ENCODE measurements at regions not wholly inside any gene's neighbourhood (a gene's known extent, or its start where the extent isn't known, plus 50 kb on each side); places are given as distances from the start of the nearest gene placed in this dataset.
"Not testable (repeated sequence)": the region's sequence is repeated elsewhere in the genome, so short reads cannot be mapped to it uniquely, and the experiment has no call there.

DNA sequence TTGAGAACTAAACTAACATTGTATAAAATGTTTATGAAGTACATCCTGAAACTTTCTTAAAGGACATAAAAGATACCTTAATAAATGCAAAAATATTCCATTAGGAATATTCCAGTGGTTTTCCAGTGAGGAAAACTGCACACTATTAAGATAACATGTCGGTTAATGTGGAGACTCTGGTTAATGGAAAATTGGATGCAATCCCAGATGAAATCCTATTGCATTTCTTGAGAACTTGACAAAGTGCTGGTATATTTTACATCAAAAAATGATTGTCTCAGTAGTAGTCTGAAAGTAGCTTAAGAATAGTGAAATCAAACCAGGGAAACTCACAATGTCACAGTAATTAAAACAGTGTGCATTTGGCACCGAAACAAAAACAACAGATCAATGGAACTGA, 202.5 kb upstream of the MON1B start:
- no peak for DNase-seq

DNA sequence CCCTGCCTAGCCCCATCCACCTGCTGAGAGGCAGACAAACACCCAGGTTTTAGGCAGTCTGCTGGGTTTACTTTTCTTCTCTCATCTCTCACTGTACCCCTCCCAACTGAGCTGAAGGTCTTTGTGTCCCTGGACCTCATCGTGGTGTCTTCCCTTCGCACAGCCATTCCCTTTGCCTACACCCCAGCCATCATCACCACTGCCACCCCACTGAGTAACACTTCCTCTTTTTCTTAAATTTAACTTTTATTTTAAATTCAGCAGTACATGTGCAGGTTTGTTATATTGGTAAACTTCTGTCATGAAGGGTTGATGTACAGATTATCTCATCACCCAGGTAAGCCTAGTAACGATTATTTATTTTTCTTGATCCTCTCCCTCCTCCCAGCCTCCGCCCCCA, 188.3 kb upstream of the MON1B start:
- no peak for DNase-seq

DNA sequence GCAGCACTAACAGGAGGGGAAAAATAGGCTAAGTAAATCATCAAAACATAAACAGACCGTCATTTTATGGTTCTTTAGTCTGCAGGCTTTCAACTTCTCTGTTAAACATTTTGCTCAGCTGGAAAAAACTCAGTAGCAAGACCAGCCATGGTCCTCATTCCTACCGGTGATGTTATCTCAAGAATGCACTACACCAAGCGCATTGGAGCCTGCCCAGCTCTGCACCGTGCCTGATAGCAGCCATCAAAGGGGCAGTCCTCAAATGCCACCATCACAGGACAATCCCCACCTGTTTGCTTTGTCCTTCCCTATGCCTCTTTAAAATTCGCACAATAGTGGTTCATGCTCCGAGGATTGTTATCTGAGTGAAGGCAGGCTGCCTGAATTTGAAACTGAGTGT, 181.5 kb upstream of the MON1B start:
- DNase-seq: no peak

DNA sequence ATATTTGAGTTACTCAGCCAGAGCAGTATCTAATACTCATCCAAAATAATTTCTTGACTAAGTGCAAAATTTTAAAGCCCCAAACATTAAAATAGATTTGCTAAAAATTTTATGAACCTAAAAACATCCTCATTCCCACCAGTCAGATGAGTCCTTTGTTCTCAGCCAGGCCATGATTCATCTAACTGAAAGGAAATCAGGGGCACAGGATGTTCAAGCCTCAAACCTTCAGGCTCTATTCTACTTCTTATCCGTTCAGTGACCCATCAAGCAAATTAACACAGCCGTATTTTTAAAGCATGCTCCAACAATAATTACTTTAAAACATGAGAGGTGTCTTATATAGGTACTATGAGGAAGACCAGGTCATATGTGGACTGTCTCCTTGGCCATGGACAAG, 176.5 kb upstream of the MON1B start:
- no peak for DNase-seq

DNA sequence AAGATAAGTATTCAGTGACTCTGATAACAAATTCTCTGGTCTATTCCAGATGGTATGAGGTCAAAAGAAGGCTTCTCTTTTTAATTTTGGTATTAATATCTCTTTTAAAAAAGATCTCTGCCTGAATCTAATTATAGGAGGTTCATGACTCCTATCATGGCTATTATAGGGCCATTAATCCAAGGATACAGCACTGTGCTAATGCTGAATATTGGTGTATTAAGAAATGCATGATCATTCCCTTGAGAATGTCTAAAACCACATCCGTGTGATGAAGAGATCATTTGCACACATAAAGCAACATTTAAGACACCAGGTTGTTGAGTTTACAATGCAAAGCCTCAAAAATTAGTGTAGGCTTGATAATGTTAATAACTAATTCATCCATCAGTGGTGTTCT, 160.4 kb upstream of the MON1B start:
- DNase-seq: no peak

DNA sequence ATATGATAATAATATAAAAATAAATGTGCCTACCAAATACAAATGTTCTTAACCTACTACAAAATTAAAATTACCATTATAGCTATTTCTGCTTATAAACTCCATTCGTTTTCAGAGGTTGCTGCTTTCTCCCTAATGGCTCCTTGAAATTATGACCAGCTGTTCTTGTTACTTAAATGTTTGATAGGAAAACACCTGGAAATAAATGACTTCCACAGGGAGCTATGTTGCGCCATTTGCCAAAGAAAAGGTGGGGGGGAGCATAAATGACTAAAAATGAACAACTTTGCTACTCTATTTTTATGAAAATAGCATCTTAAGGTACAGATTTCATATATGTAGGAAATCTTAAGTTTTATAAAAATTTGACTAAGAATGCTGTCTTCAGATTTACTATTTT, 157.5 kb upstream of the MON1B start:
- DNase-seq: no peak

DNA sequence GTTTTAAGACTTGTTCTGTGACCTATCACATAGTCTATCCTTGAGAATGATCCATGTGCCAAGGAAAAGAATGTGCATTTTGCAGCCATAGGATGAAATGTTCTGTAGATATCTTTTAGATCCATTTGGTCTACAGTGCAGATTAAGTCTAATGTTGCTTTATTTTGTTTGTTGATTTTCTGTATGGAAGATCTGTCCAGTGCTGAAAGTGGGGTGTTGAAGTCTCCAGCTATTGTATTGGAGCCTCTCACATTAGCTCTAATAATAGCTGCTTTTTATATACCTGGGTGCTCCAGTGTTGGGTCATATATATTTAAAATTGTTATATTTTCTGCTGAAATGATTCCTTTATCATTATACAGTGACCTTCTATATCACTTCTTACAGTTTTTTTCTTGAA, 155.6 kb upstream of the MON1B start:
- DNase-seq: no peak

DNA sequence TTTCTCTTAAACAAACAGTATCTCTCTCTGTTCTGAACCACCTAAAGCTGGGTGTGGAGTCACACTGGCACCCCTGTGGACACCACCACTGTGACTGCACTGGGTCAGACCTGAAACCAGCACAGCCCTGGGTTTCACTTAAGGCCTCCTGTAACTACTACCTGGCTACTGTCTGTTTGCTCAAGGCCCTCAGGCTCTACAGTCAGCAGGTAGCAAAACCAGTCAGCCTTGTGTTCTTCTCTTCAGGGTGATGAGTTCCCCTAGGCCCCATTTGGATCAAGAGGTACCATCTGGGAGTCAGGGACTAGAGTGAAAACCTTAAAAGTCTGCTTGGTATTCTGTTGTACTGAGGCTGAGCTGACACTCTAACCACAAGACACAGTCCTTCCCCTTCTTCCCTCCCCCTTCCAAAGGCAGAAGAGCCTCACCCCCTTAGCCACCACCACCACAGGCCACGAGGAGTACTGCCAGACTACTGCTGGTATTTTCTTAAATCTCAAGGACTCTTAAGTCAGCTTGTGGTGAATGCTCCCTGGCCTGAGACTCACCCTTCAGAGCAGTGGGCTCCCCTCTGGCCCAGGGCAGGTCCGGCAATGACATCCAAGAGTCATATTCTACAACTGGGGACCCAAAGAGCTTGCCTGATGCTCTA, 153.2 kb upstream of the MON1B start:
- no peak for DNase-seq

DNA sequence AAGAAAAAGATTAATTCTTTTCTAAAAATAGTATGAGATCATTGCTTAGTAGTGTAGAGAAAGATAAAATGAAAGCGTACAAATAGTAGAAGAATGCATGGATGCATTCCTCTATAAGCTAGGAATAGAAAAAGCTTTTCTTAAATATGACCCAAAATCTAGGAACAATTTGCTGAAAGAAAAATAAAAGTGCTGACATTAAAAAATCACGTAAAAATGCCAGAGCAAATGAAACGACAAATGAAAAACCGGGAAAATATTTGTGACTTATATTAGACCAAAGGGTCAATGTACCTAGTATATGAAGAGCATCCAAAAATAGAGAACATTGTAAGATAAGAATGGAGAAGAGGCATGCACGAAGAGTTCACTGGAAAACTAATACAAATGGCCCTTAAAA, 149.5 kb upstream of the MON1B start:
- no peak for DNase-seq

DNA sequence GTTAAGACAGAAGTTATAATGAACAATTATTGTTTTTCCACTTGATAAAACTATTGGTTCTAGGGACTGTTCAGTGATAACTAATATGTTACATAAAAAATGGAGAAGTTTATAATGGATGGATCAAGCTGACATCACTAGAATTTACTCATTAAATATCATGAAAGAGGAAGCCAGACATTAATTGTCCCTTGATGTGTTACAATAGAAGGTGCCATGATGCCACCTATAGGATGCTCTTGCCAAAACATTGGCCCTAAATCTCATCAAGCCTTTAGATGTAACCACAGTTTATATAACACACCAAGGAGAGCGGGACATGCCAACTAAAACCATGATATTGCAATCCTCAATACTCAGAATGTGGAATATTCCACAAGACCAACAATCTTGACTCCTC, 147.9 kb upstream of the MON1B start:
- peak; percentile 2 to 4 for DNase-seq

DNA sequence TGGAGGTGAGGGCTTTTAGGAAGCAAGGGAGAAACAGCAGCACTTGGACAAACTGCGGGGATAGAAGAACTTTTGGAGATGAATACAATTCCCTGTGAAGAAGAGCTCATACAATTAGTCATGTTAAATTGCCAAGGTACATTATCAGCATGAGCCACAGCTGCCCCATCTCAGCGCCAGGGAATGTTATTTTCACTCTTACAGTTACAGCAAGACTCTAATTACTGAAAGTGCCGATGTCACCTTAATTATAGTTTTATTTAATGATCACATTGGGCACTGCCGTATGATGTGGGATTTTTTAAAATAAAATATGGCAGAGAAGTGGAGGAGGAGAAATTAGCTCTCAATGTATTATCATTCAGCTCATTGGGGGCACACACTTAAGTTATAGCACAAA, 144.8 kb upstream of the MON1B start:
- DNase-seq: no peak

DNA sequence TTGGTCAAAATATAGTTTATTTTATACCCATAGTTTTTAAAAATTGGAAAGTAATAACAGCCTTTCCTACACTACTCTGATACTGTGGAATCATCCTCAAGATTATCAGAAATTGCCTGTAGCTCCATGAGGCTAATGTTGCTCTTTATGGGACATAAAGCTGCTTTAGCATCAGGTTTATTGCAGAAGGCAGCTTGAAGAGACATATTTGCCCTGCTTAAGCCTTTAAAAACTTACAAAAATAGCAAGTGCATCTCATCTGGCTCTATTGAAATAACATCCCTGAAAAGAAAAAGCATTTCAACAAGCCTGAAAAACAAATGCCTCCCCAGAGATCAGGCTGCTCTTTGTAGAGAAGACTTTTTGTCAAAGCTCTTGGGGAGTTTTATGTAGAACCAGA, 142.9 kb upstream of the MON1B start:
- DNase-seq: no peak

DNA sequence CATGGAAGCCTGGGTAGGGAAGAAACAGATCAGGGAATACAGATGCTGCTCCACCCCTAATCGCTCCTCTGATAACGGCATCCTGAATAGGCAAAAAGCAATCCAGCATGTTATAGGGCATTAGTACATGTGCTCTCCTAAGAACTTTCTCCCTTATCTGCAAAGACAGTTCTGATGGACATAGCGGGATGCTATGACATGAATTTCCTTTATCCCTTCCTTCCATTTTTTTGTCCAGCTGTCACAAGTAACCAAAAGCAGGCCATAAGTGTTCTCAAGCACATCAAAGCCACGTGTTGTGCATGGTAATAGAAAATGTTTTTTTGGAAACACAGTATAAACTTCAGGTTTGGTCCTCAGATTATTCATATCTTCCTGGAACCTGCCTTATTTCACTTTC, 141.4 kb upstream of the MON1B start:
- DNase-seq: no peak

DNA sequence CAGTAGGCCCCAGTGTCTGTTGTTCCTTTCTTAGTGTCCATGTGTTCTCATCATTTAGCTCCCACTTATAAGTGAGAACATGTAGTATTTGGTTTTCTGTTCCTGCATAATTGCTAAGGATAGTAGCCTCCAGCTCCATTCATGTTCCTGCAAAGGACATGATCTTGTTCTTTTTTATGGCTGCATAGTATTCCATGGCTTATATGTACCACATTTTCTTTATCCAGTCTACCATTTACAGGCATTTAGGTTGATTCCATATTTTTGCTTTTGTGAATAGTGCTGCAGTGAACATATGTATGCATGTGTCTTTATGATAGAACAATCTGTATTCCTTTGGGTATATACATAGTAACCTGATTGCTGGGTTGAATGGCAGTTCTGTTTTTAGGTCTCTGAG, 134.4 kb upstream of the MON1B start:
- DNase-seq: not testable (repeated sequence)

DNA sequence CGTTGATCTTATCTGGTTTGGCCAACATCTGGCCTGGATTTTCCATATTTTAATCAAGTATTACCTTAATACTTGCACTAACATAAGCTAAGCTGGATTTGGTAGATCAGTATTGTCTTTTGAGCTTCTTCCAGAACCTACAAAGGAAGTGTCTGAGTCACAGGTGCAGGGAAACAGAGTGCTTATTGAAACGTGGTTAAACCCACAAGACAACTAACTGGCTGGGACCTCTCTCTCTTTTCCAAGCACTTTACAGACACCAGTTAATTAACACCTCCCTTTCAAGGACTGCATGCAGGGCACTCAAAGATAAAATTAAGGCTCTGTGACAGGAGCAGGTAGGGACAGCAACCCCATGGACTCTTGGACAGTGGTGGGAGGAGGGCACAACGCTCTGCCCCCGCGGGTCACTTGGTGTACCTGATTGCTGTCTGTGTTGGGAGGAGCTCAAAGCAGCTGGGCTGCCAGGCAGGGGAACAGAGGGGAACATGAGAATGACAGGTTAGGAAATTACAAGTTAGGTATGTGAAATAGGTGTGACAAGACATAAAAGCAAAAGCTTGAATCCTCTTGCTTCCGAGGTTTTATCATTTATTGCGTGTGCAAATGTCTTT, 133.7 kb upstream of the MON1B start:
- no peak for DNase-seq

DNA sequence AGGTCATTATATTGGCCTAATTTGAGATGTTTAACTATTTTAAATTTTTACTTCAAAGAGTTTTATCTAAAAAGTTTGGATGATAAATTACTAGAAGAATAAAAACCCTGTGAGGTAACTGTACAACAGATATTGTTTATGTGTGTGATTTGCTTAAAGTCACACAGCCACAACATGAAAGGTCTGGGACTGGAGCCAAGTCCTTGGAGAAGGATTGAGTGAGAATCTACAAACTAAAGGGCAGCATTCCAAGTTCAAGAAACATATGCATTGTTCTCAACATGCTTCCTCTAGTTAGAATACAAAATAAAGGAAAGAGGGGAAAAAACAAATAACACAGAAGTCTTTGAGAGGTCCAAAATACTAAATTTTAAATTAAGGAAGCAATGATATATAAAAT, 131.5 kb upstream of the MON1B start:
- no peak for DNase-seq

DNA sequence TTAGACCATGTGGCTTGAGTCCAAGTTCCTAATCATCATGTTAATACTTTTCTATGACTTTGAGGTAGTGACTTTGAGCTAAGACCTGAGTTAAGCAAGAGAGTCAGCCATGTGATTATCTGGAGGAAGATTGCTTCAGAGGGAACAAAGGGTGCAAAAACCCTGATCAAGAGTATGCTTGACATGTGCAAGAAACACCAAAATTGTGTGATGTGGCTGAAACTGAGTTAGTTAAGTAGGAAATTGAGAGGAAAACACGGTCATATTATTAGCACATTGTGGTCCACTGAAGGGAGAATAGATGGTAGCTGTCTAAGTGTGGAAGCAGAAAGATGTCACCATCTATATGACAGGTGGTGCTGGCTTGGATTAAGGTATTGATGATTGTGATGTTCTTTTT, 130.4 kb upstream of the MON1B start:
- no peak for DNase-seq

DNA sequence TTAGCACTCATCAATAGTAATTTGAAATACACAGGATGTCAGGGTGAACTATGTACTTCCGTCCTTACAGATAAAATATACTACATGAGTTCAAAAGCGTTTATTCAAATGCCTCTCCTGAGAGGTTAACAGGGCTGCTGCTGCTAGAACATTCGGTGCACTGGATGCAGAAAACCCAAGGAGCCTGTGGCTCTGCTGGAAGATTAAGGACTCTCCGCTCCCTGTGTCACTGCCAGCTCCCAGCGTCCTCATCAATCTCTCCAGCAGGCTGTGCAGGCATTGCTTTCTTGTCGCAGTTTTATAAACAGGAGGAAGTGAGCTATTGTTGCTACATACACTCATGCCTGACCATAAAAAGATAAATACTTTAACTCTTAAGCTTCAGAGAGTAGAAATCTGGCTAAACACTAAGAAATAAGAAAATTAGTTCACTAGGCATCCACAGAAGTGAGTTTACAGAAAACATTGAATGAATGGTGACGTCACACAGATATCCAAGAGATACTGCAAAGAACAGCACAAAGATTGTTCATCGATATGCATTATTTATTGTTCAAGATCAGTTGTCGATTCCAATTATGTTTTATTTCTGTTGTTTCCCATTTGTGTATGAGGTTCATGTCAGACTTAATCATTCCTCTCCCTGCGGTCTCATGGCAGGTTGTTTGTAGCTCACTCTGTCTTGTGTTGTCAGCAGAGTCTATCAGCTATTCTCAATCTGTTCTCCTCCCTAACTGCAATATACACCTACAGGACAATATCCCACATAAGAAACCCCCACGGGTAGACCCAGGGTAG, 127.9 kb upstream of the MON1B start:
- no peak for DNase-seq

DNA sequence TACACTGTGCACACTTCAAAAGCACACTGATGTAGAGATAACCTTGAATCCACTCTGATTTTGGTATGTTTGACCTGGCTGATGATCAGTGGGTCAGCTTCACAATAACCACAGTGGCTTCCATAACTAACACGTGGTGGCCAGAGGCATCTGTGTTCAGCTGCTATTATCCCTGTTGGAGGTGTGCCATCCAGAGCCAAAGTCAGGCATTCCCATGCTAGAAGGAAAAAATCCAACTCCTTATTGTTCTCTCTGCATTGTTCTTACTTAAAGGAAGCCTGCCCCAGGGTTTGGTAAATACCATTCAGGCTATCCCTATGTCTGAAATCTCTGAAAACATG, 127.3 kb upstream of the MON1B start:
- no peak for DNase-seq

DNA sequence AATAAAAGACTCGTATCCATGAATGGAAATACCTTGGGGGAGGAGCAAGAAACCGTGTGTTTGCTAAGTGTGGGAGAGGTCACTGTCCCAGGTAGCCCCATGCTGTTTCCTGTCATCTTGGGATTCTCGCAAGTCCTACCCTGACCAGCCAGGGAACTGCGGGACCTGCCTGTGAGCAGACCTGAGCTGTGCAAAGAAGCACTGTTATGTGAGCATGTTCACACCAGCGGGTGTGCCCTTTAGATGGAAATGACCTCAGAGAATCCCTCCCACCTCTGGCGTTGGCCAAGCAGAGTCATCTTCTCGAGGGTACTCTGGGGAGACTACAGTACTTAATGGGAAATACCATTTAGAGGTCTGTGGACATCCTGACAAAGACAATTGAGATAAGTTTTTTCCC, 127.0 kb upstream of the MON1B start:
- DNase-seq: no peak

DNA sequence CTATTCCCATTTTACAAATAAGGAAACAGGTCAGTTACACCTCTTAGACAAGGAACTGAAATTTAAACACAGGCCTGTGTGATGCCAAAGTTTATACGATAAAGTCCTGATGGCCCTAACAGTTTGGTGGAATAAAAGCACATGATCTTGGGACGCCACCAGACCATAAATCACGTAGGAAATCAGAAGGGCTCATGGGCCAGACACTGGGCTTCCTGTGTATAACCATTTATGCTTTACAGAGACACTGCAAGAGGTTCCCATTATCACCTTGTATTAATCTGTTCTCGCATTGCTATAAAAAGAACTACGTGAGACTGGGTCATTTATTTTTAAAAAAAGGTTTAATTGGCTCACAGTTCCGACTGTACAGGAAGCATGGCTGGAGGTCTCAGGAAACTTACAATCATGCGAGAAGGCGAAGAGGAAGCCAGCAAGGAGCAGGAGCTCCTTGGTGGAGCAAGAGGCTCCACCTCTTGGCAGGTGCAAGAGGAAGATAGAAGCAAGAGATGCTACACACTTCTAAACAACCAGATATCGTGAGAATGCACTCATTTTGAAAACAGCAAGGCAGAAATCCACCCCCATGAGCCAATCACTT, 124.0 kb upstream of the MON1B start:
- DNase-seq: no peak

DNA sequence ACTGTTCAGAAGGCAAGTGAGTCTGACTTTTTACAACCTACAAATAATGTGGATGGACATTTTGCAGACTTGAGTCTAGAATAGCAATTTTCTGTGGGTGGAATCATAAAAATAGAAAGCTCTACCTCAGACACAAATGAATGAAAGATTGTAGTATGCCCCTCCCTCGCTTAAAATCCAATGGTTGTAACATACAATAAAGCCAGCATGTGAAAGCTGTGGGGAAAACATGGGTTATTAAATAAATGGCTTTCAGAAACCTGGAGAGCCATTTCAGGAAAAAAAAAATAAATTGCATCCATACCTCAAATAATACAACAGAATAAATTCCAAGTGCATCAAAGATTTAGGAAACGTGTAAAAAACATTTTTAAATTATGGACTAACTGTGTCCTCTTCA, 123.1 kb upstream of the MON1B start:
- DNase-seq: no peak

DNA sequence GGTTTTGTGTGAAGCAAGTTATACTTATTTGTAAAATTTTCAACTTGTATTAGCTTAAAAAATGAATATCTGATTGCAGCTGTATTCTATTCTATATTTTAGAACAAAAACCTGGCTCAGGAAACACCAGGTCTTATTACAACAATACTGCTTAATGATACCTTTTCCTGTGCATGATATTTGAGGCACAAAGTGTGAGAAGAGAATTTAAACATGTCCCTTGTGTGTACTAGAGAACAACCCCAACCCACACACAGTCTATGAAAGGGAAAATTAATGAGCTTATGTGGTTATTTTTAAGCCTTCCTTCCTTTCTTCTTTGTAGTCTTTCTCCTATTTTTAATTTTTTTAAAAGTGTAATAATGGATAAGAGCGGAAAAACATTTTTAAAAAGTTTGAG, 122.6 kb upstream of the MON1B start:
- no peak for DNase-seq

DNA sequence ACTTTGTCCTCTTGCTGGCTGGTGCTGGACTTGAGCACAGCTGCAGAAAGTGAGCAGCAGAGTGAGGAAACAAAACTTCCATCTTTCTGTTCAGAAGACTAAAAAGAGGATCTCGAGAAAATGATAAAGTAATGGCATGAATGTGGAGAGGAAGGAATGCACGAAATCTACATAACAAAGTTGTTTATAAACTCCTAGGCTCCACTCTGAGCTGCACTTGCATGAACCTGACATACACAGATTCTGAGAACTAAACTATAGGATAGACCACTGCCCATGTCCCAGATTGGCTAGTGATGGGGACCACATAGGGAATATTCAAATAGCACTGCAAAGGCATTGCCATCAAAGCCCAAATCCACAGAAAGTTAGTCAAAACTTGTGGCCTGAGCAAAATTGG, 121.1 kb upstream of the MON1B start:
- DNase-seq: no peak

All from AML-193 (cell line).